IMR-90 (cell line): ENCODE measurements at regions not wholly inside any gene's neighbourhood (a gene's known extent, or its start where the extent isn't known, plus 50 kb on each side); places are given as distances from the start of the nearest gene placed in this dataset.

Experiments
- ATAC-seq: fragments of 200-7000 bp; cut with Tn5 transposase; 2 replicates; pipeline ENCODE4 v1.9.1; 2020; ENCODE audit warnings: low read depth, mild to moderate bottlenecking, moderate library complexity
- BruUV-seq: library from RNA; stranded (reverse); fragments of 400-500 nt; replicated peaks from 2 replicates; lab custom pipeline; 2021; lab: Mats Ljungman, UMichigan
- CTCF ChIA-PET: fragments of 300-600 bp; formaldehyde crosslinking; extraction: SDS; loops from one replicate; lab custom pipeline; 2021; ENCODE audit warnings: antibody characterized with exemption; lab: Yijun Ruan, JAX
- POLR2A ChIA-PET: fragments of 300-600 bp; sonication (Branson Sonifier 250); formaldehyde crosslinking; loops from one replicate; lab custom pipeline; 2022; ENCODE audit warnings: antibody characterized with exemption; ENCODE audit not compliant: unreplicated experiment; lab: Charles Lee
- DNase-seq: peaks from one replicate; pipeline ENCODE4 v3.0.0; 2013
- H2AFZ ChIP-seq: replicated peaks from 2 replicates; pipeline ENCODE3; 2013; ENCODE audit warnings: low read length, mild to moderate bottlenecking; ENCODE audit not compliant: poor library complexity
- H2AK5ac ChIP-seq: 2 replicates; pipeline ENCODE4 v1.6.1; 2013; ENCODE audit warnings: low read depth, low read length, inconsistent platforms
- H2AK9ac ChIP-seq: replicated peaks from 2 replicates; pipeline ENCODE3; 2013; ENCODE audit warnings: mild to moderate bottlenecking, low read depth, low read length, moderate library complexity; ENCODE audit not compliant: poor library complexity
- H2BK120ac ChIP-seq: 2 replicates; pipeline ENCODE4 v1.6.1; 2013; ENCODE audit warnings: low read depth, low read length, inconsistent platforms
- H2BK15ac ChIP-seq: 3 replicates; pipeline ENCODE4 v1.6.1; 2013; ENCODE audit warnings: low read depth, low read length, inconsistent platforms
- H2BK20ac ChIP-seq: 2 replicates; pipeline ENCODE4 v1.6.1; 2013; ENCODE audit warnings: low read depth, mild to moderate bottlenecking, inconsistent platforms, low read length, moderate library complexity
- H2BK5ac ChIP-seq: 2 replicates; pipeline ENCODE4 v1.6.1; 2013; ENCODE audit warnings: mild to moderate bottlenecking, low read depth, low read length, inconsistent platforms; ENCODE audit not compliant: poor library complexity, severe bottlenecking
- H3K14ac ChIP-seq: replicated peaks from 2 replicates; pipeline ENCODE4 v1.6.1; 2013; ENCODE audit warnings: low read depth, low read length, inconsistent platforms
- H3K18ac ChIP-seq: 2 replicates; pipeline ENCODE4 v1.6.1; 2013; ENCODE audit warnings: low read depth, low read length, control low read depth
- H3K23ac ChIP-seq: 2 replicates; pipeline ENCODE4 v1.6.1; 2013; ENCODE audit warnings: low read depth, low read length, inconsistent platforms
- H3K27ac ChIP-seq: 2 replicates; pipeline ENCODE4 v1.5.1; 2013; ENCODE audit warnings: mild to moderate bottlenecking, control low read depth, low read length; ENCODE audit not compliant: insufficient read depth
- H3K27me3 ChIP-seq: 2 replicates; pipeline ENCODE4 v1.6.1; 2013; ENCODE audit warnings: low read length; ENCODE audit not compliant: control insufficient read depth, insufficient read depth
- H3K36me3 ChIP-seq: 2 replicates; pipeline ENCODE4 v1.6.1; 2013; ENCODE audit warnings: low read length, mixed read lengths; ENCODE audit not compliant: control insufficient read depth, insufficient read depth
- H3K4ac ChIP-seq: 2 replicates; pipeline ENCODE4 v1.6.1; 2013; ENCODE audit warnings: low read depth, low read length, inconsistent platforms
- H3K4me1 ChIP-seq: 2 replicates; pipeline ENCODE4 v1.6.1; 2013; ENCODE audit warnings: low read length, mixed read lengths; ENCODE audit not compliant: control insufficient read depth, insufficient read depth
- H3K4me2 ChIP-seq: 2 replicates; pipeline ENCODE4 v1.6.1; 2013; ENCODE audit warnings: low read depth, mild to moderate bottlenecking, control low read depth, low read length, moderate library complexity
- H3K4me3 ChIP-seq: 2 replicates; pipeline ENCODE4 v1.5.1; 2013; ENCODE audit warnings: low read depth, mild to moderate bottlenecking, control low read depth, low read length, moderate library complexity; ENCODE audit not compliant: insufficient read depth
- H3K56ac ChIP-seq: 2 replicates; pipeline ENCODE4 v1.6.1; 2013; ENCODE audit warnings: low read length, inconsistent platforms; ENCODE audit not compliant: insufficient read depth; ENCODE audit errors: extremely low read depth
- H3K79me1 ChIP-seq, 2 experiments: 2 replicates each; pipeline ENCODE4 v1.6.1; 2013; ENCODE audit warnings: low read length in 2 of 2, inconsistent platforms in 1 of 2, low read depth in 1 of 2
- H3K9ac ChIP-seq: 2 replicates; pipeline ENCODE4 v1.6.1; 2013; ENCODE audit warnings: low read depth, low read length, control low read depth
- H3K9me1 ChIP-seq: 2 replicates; pipeline ENCODE4 v1.6.1; 2013; ENCODE audit warnings: low read length, inconsistent platforms; ENCODE audit not compliant: insufficient read depth
- H3K9me3 ChIP-seq: 2 replicates; pipeline ENCODE4 v1.6.1; 2013; ENCODE audit warnings: low read length; ENCODE audit not compliant: control insufficient read depth, insufficient read depth
- H4K20me1 ChIP-seq: 2 replicates; pipeline ENCODE4 v1.6.1; 2013; ENCODE audit warnings: low read length, inconsistent platforms; ENCODE audit not compliant: insufficient read depth
- H4K5ac ChIP-seq: 2 replicates; pipeline ENCODE4 v1.6.1; 2013; ENCODE audit warnings: mild to moderate bottlenecking, low read depth, low read length, control low read depth
- H4K8ac ChIP-seq, 2 experiments: 2 replicates each; pipeline ENCODE4 v1.6.1; 2013; ENCODE audit warnings: low read depth in 2 of 2, low read length in 2 of 2, control low read depth in 1 of 2, inconsistent platforms in 1 of 2
- H4K91ac ChIP-seq: 2 replicates; pipeline ENCODE4 v1.6.1; 2013; ENCODE audit warnings: low read depth, low read length, inconsistent platforms; ENCODE audit not compliant: insufficient read depth
- BHLHE40 ChIP-seq: fragments of 150-350 bp; IDR thresholded peaks from 2 replicates; pipeline ENCODE4 v1.6.1; 2016; ENCODE audit warnings: mild to moderate bottlenecking, low read depth, low read length
- CEBPB ChIP-seq: IDR thresholded peaks from 2 replicates; pipeline ENCODE4 v1.6.1; 2012; ENCODE audit warnings: low read depth, low read length, improper control_type of control experiment
- CHD1 ChIP-seq: IDR thresholded peaks from 2 replicates; pipeline ENCODE4 v1.6.1; 2012; ENCODE audit warnings: low read depth, low read length, improper control_type of control experiment
- FOS ChIP-seq: fragments of 150-350 bp; IDR thresholded peaks from 2 replicates; pipeline ENCODE4 v1.6.1; 2016; ENCODE audit warnings: low read depth, low read length
- MAZ ChIP-seq: IDR thresholded peaks from 2 replicates; pipeline ENCODE4 v1.6.1; 2012; ENCODE audit warnings: low read depth, mild to moderate bottlenecking, low read length, improper control_type of control experiment, moderate library complexity, borderline replicate concordance
- MXI1 ChIP-seq: IDR thresholded peaks from 2 replicates; pipeline ENCODE4 v1.6.1; 2012; ENCODE audit warnings: low read depth, mild to moderate bottlenecking, low read length, moderate library complexity, borderline replicate concordance
- RAD21 ChIP-seq: IDR thresholded peaks from 2 replicates; pipeline ENCODE4 v1.6.1; 2012; ENCODE audit warnings: low read length, improper control_type of control experiment
- RCOR1 ChIP-seq: IDR thresholded peaks from 2 replicates; pipeline ENCODE4 v1.6.1; 2012; ENCODE audit warnings: mild to moderate bottlenecking, low read length, improper control_type of control experiment; ENCODE audit not compliant: insufficient replicate concordance
- RFX5 ChIP-seq: IDR thresholded peaks from 2 replicates; pipeline ENCODE4 v1.8.0; 2012; ENCODE audit warnings: low read depth, mild to moderate bottlenecking, low read length, moderate library complexity
- SMC3 ChIP-seq: fragments of 150-350 bp; IDR thresholded peaks from 2 replicates; pipeline ENCODE4 v1.6.1; 2016; ENCODE audit warnings: low read depth, mild to moderate bottlenecking, antibody characterized with exemption, low read length, moderate library complexity
- WGBS, 2 experiments: methylation state at CpG; one replicate each; pipeline versions ENCODE4 v1.1.5 to v1.1.7; 2013; ENCODE audit warnings: missing lambda C conversion rate in 2 of 2; ENCODE audit not compliant: insufficient read length in 1 of 2; ENCODE audit errors: extremely low coverage in 2 of 2; 5-methylcytosine and 5-hydroxymethylcytosine counted together
- dilution Hi-C: fragments of 300-500 bp; cut with HindIII; formaldehyde crosslinking; loops from one replicate; pipeline ENCODE4 v1.14.3; 2018; ENCODE audit warnings: low sequenced_read_pairs; ENCODE audit not compliant: unreplicated experiment
- in situ Hi-C: fragments of 300-500 bp; cut with MboI; formaldehyde crosslinking; loops from 3 replicates; pipeline ENCODE4 v1.14.3; 2019; ENCODE audit warnings: low sequenced_read_pairs, inconsistent platforms, mixed read lengths
- intact Hi-C: fragments of 100-400 bp; cut with micrococcal nuclease; formaldehyde crosslinking; loops from 2 replicates; pipeline ENCODE4 v1.10.0; 2022
- TF ChIP-seq, protein P1 (sequence below): fragments of 150-350 bp; IDR thresholded peaks from 2 replicates; pipeline ENCODE4 v1.6.1; 2016; ENCODE audit warnings: low read depth, mild to moderate bottlenecking, low read length, moderate library complexity, borderline replicate concordance
- TF ChIP-seq, protein P2 (sequence below): fragments of 150-350 bp; IDR thresholded peaks from 2 replicates; pipeline ENCODE4 v1.6.1; 2017; ENCODE audit warnings: mild to moderate bottlenecking, antibody characterized with exemption, low read length, low read depth

DNA sequence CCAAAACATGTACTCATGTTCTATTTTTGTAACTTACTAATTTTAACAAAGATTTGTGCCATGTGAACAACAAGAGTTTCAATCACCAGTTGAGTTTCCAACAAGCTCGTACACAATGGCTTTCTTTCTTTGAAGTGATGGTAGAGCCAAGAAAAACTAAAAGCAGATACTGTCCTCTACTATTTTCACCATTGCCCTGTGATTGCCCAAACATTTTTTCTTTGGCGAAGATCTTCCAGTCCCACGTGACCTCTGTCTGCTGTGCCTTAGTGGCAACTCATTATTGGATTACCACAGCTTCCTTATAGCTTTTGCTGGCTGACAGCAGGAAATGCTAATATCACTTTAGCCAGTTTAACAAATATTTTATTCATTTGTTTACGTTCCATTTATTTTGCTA lies 1147.1 kb downstream of the STIM2 start:
- Histone ChIP-seq H4K20me1 (no peaks in the 10 kb centered on the region), H3K18ac (no peak overlapping the region), H3K14ac (no peak overlapping the region), H3K4me3 (no peak overlapping the region), H4K5ac (no peak overlapping the region), H2AK5ac (no peak overlapping the region), H3K9me3 (no peaks in the 10 kb centered on the region), H3K4ac (no peak overlapping the region), H3K9ac (no peak overlapping the region), H4K8ac (no peak overlapping the region), H3K9me1 (no peaks in the 10 kb centered on the region), H3K79me1 (no peaks in the 10 kb centered on the region), H2BK120ac (no peak overlapping the region), H2AK9ac (no peak overlapping the region), H3K27me3 (no peaks in the 10 kb centered on the region), H3K4me2 (no peak overlapping the region), H3K56ac (no peak overlapping the region), H2AFZ (no peak overlapping the region), H3K27ac (no peak overlapping the region), H4K91ac (no peak overlapping the region), H2BK20ac (no peak overlapping the region), H3K23ac (no peak overlapping the region), H2BK15ac (no peak overlapping the region), H2BK5ac (no peak overlapping the region), H3K4me1 (peaks cover 2% of the 10 kb centered on the region; the same call in 1 of the 2 replicates), H3K36me3 (no peaks in the 10 kb centered on the region)
- dilution Hi-C loops = no loop called here
- POLR2A ChIA-PET = no interaction called here
- ATAC-seq (no peak), DNase-seq (no peak)
- intact Hi-C loops = no loop called here
- in situ Hi-C loops = no loop called here
- CTCF ChIA-PET = no interaction called here
- no TSS peak for BruUV-seq
- no CpG with 5 or more reads among the region's 4 CpGs for WGBS, 2 experiments
- TF ChIP-seq SMC3 (no peak), MAZ (no peak), FOS (no peak), RAD21 (no peak), CHD1 (no peak), MXI1 (no peak), CEBPB (no peak), BHLHE40 (no peak), RCOR1 (no peak), RFX5 (no peak)
- TF ChIP-seq, protein P1, sequence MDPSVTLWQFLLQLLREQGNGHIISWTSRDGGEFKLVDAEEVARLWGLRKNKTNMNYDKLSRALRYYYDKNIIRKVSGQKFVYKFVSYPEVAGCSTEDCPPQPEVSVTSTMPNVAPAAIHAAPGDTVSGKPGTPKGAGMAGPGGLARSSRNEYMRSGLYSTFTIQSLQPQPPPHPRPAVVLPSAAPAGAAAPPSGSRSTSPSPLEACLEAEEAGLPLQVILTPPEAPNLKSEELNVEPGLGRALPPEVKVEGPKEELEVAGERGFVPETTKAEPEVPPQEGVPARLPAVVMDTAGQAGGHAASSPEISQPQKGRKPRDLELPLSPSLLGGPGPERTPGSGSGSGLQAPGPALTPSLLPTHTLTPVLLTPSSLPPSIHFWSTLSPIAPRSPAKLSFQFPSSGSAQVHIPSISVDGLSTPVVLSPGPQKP = no peak
- TF ChIP-seq, protein P2, sequence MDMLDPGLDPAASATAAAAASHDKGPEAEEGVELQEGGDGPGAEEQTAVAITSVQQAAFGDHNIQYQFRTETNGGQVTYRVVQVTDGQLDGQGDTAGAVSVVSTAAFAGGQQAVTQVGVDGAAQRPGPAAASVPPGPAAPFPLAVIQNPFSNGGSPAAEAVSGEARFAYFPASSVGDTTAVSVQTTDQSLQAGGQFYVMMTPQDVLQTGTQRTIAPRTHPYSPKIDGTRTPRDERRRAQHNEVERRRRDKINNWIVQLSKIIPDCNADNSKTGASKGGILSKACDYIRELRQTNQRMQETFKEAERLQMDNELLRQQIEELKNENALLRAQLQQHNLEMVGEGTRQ = no peak
